SK-N-SH (cell line): ENCODE measurements at regions not wholly inside any gene's neighbourhood (a gene's known extent, or its start where the extent isn't known, plus 50 kb on each side); places are given as distances from the start of the nearest gene placed in this dataset.

Experiments used
- CTCF ChIA-PET: fragments of 300-600, 350-600 bp; formaldehyde crosslinking; extraction: SDS; loops from one replicate; lab custom pipeline; 2021; lab: Yijun Ruan, JAX
- POLR2A ChIA-PET: fragments of 350-600 bp; sonication (Branson Sonifier 250); formaldehyde crosslinking; extraction: SDS; loops from one replicate; lab custom pipeline; 2020; ENCODE audit warnings: antibody characterized with exemption, inconsistent platforms; lab: Yijun Ruan, JAX
- DNase-seq: peaks from one replicate; pipeline ENCODE4 v3.0.0; 2012
- H2AFZ ChIP-seq: fragments of 200-600 bp; sonication (generic); 2 replicates; pipeline ENCODE4 v1.8.1; 2016; ENCODE audit warnings: antibody characterized with exemption, mild to moderate bottlenecking, low read depth
- H3F3A ChIP-seq: fragments of 200-600 bp; sonication (generic); replicated peaks from 2 replicates; pipeline ENCODE3; 2016; ENCODE audit warnings: antibody characterized with exemption, mild to moderate bottlenecking; ENCODE audit not compliant: insufficient read depth
- H3K27ac ChIP-seq, 2 experiments: fragments of 200-500 bp in 1 of 2; fragments of 200-600 bp in 1 of 2; sonication (Bioruptor generic) in 1 of 2; sonication (generic), shearing (Covaris generic) in 1 of 2; 2 replicates each; pipeline versions ENCODE4 v1.5.1 to v1.6.1; 2014 to 2016; ENCODE audit warnings: low read depth in 2 of 2, inconsistent platforms in 1 of 2, low read length in 1 of 2, mild to moderate bottlenecking in 1 of 2, mixed read lengths in 1 of 2
- H3K27me3 ChIP-seq: fragments of 200-600 bp; sonication (generic), shearing (Covaris generic); 2 replicates; pipeline ENCODE4 v1.6.1; 2016; ENCODE audit warnings: mixed run types; ENCODE audit not compliant: insufficient read depth
- H3K36me3 ChIP-seq, 2 experiments: fragments of 200-500 bp in 1 of 2; fragments of 200-600 bp in 1 of 2; sonication (Bioruptor generic) in 1 of 2; sonication (generic) in 1 of 2; replicated peaks in 1 of 2; 2 replicates each; pipeline versions ENCODE3 to v1.5.1; 2014 to 2016; ENCODE audit warnings: low read length in 1 of 2, mild to moderate bottlenecking in 1 of 2; ENCODE audit not compliant: insufficient read depth in 2 of 2, control insufficient read depth in 1 of 2
- H3K4me1 ChIP-seq, 2 experiments: fragments of 200-500 bp in 1 of 2; fragments of 200-600 bp in 1 of 2; sonication (Bioruptor generic) in 1 of 2; sonication (generic), shearing (Covaris generic) in 1 of 2; 2 replicates each; pipeline versions ENCODE4 v1.5.1 to v1.6.1; 2014 to 2016; ENCODE audit warnings: low read depth in 1 of 2, low read length in 1 of 2, mixed run types in 1 of 2; ENCODE audit not compliant: insufficient read depth in 2 of 2, control insufficient read depth in 1 of 2
- H3K4me2 ChIP-seq: fragments of 200-600 bp; sonication (generic), shearing (Covaris generic); 2 replicates; pipeline ENCODE4 v1.6.1; 2017; ENCODE audit warnings: mixed run types
- H3K4me3 ChIP-seq, 2 experiments: fragments of 200-500 bp in 1 of 2; fragments of 200-600 bp in 1 of 2; sonication (Bioruptor generic) in 1 of 2; sonication (generic), shearing (Covaris generic) in 1 of 2; 2 replicates each; pipeline versions ENCODE4 v1.5.1 to v1.8.1; 2014 to 2016; ENCODE audit warnings: low read depth in 2 of 2, inconsistent platforms in 1 of 2, low read length in 1 of 2, mild to moderate bottlenecking in 1 of 2, mixed read lengths in 1 of 2, moderate library complexity in 1 of 2
- H3K79me2 ChIP-seq: fragments of 200-600 bp; sonication (generic); 2 replicates; pipeline ENCODE4 v1.8.1; 2017; ENCODE audit warnings: mild to moderate bottlenecking; ENCODE audit not compliant: insufficient read depth
- H3K9ac ChIP-seq: fragments of 200-600 bp; sonication (generic); 2 replicates; pipeline ENCODE4 v1.6.1; 2017; ENCODE audit warnings: mixed run types
- H3K9me2 ChIP-seq: fragments of 200-600 bp; sonication (generic); 2 replicates; pipeline ENCODE4 v1.6.1; 2017; ENCODE audit warnings: mixed run types
- H3K9me3 ChIP-seq: fragments of 200-600 bp; sonication (generic); 2 replicates; pipeline ENCODE4 v1.6.1; 2017; ENCODE audit warnings: mixed run types, mild to moderate bottlenecking, moderate library complexity
- H4K20me1 ChIP-seq: fragments of 200-600 bp; sonication (generic); 2 replicates; pipeline ENCODE4 v1.6.1; 2017; ENCODE audit warnings: mild to moderate bottlenecking, mixed run types; ENCODE audit not compliant: insufficient read depth
- ELF1 ChIP-seq: IDR thresholded peaks from 2 replicates; pipeline ENCODE4 v1.4.0; 2012
- FOXJ3 ChIP-seq: sonication (generic); formaldehyde crosslinking; IDR thresholded peaks from 2 replicates; pipeline ENCODE4 v1.5.1; 2020; ENCODE audit warnings: mild to moderate bottlenecking, missing genetic modification reagents
- MAX ChIP-seq: IDR thresholded peaks from 2 replicates; pipeline ENCODE4 v1.4.0; 2012; ENCODE audit warnings: low read depth
- NRF1 ChIP-seq: IDR thresholded peaks from 2 replicates; pipeline ENCODE4 v1.6.1; 2012; ENCODE audit warnings: low read depth, mild to moderate bottlenecking, low read length
- PBX3 ChIP-seq: IDR thresholded peaks from 2 replicates; pipeline ENCODE4; 2012
- RAD21 ChIP-seq: IDR thresholded peaks from 2 replicates; pipeline ENCODE4 v1.6.1; 2012; ENCODE audit warnings: mild to moderate bottlenecking, low read length
- RCOR1 ChIP-seq: fragments of 150-350 bp; IDR thresholded peaks from 2 replicates; pipeline ENCODE4 v1.6.1; 2017; ENCODE audit warnings: antibody characterized with exemption, low read length
- USF1 ChIP-seq: IDR thresholded peaks from 2 replicates; pipeline ENCODE4 v1.4.0; 2012; ENCODE audit warnings: low read depth, borderline replicate concordance
- ZBTB33 ChIP-seq: IDR thresholded peaks from 2 replicates; pipeline ENCODE4 v1.4.0; 2012; ENCODE audit warnings: low read depth, borderline replicate concordance
- WGBS: methylation state at CpG from one replicate; pipeline ENCODE4 v1.1.6; 2017; ENCODE audit warnings: low lambda C conversion rate; 5-methylcytosine and 5-hydroxymethylcytosine counted together

GRCh38 chr9:106298997-106299396 is 564.0 kb upstream of the ZNF462 start:
- Histone ChIP-seq H2AFZ (no peak overlapping the region), H4K20me1 (no peaks in the 10 kb centered on the region), H3K4me2 (no peak overlapping the region), H3K27me3 (no peaks in the 10 kb centered on the region), H3K9ac (no peak overlapping the region), H3K9me2 (no peaks in the 10 kb centered on the region), H3K4me1 (no peaks in the 10 kb centered on the region), H3K4me3 (no peak overlapping the region), H3K36me3 (no peaks in the 10 kb centered on the region), H3K9me3 (no peaks in the 10 kb centered on the region), H3K27ac (no peak overlapping the region), H3K79me2 (no peaks in the 10 kb centered on the region), H3F3A (no peaks in the 10 kb centered on the region)
- POLR2A ChIA-PET = no interaction called here
- WGBS = 35% methylated on average over 3 of the region's 3 CpGs
- no peak for DNase-seq
- CTCF ChIA-PET = no interaction called here
- no peak for TF ChIP-seq PBX3

- H4K20me1 ChIP-seq = no peaks in the 10 kb centered on the region
- no peaks in the 10 kb centered on the region for H3K36me3 ChIP-seq
- 45% methylated on average over 4 of the region's 4 CpGs for whole genome bisulfite sequencing
- DNase-seq = no peak
- no peaks in the 10 kb centered on the region for H3K4me1 ChIP-seq
- no peaks in the 10 kb centered on the region for H3F3A ChIP-seq
- H3K4me3 ChIP-seq = no peak overlapping the region
- H3K4me2 ChIP-seq = no peak overlapping the region
- no peak overlapping the region for H3K27ac ChIP-seq
- H3K9me3 ChIP-seq = no peaks in the 10 kb centered on the region
- CTCF ChIA-PET = no interaction called here
- TF ChIP-seq RAD21 = no peak
- no peak for TF ChIP-seq MAX
- no peak for TF ChIP-seq ELF1
- TF ChIP-seq ZBTB33 = no peak
- TF ChIP-seq NRF1 = no peak
- TF ChIP-seq USF1 = no peak
- no peak for TF ChIP-seq FOXJ3 (CRISPR knock-in tag)
- no peak for TF ChIP-seq RCOR1
- H3K9me2 ChIP-seq = no peaks in the 10 kb centered on the region
- no peak overlapping the region for H3K9ac ChIP-seq
- no peaks in the 10 kb centered on the region for H3K27me3 ChIP-seq
- H3K79me2 ChIP-seq = no peaks in the 10 kb centered on the region
- POLR2A ChIA-PET = no interaction called here
- no peak overlapping the region for H2AFZ ChIP-seq
These were observed 558.5 kb upstream of the ZNF462 start for GRCh38 chr9:106304401-106304920.
